ENCODE measurements at regions not wholly inside any gene's neighbourhood (a gene's known extent, or its start where the extent isn't known, plus 50 kb on each side); places are given as distances from the start of the nearest gene placed in this dataset.

- no peak for TF ChIP-seq CTCF (IDR thresholded peaks at IDR 0.05)
- TF ChIP-seq POLR2A (IDR thresholded peaks at IDR 0.05), result no peak
Measured at GRCh38 chr18:76273956-76274355, 221.1 kb downstream of the ZNF516 start.
